Gastroesophageal sphincter (tissue), 3 donors: ENCODE measurements at regions not wholly inside any gene's neighbourhood (a gene's known extent, or its start where the extent isn't known, plus 50 kb on each side); places are given as distances from the start of the nearest gene placed in this dataset.

Source experiments
- POLR2A ChIP-seq, 2 donors: fragments of 450-650 bp; IDR thresholded peaks; one replicate each; pipeline ENCODE4 v1.6.1; 2017; ENCODE audit warnings: antibody characterized with exemption in 2 of 2, mild to moderate bottlenecking in 2 of 2, moderate library complexity in 1 of 2
- TF ChIP-seq, protein P1 (sequence below), 4 experiments: fragments of 200-600 bp in 2 of 4; fragments of 450-650 bp in 2 of 4; sonication (generic) in 1 of 4; IDR thresholded peaks; one replicate each; pipeline ENCODE4 v1.5.1; 2017 to 2019; ENCODE audit warnings: antibody characterized with exemption in 4 of 4, mild to moderate bottlenecking in 2 of 4, moderate library complexity in 2 of 4

DNA sequence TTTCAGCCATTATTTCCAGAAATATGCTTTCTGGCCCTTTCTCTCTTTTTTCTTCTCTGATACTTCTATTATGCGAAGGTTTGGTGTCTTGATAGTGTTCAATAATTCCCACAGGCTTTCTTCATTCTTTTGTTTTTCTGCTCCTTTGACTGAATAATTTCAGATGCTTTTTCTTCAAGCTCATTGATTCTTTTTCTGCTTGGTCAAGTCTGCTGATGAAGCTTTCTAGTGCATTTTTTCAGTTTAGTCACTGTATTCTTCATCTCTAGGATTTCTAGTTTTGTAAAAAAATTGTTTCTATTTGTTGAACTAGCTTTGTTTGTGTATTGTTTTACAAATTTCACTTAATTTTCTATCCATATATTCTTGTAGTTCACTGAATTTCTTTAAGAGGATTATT, 304.0 kb upstream of the TARS1 start:
- TF ChIP-seq, protein P1, sequence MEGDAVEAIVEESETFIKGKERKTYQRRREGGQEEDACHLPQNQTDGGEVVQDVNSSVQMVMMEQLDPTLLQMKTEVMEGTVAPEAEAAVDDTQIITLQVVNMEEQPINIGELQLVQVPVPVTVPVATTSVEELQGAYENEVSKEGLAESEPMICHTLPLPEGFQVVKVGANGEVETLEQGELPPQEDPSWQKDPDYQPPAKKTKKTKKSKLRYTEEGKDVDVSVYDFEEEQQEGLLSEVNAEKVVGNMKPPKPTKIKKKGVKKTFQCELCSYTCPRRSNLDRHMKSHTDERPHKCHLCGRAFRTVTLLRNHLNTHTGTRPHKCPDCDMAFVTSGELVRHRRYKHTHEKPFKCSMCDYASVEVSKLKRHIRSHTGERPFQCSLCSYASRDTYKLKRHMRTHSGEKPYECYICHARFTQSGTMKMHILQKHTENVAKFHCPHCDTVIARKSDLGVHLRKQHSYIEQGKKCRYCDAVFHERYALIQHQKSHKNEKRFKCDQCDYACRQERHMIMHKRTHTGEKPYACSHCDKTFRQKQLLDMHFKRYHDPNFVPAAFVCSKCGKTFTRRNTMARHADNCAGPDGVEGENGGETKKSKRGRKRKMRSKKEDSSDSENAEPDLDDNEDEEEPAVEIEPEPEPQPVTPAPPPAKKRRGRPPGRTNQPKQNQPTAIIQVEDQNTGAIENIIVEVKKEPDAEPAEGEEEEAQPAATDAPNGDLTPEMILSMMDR (IDR thresholded peaks at IDR 0.05): no peak
- TF ChIP-seq POLR2A (IDR thresholded peaks at IDR 0.05): no peak
